Left lung (tissue), 4 donors: ENCODE measurements at regions not wholly inside any gene's neighbourhood (a gene's known extent, or its start where the extent isn't known, plus 50 kb on each side); places are given as distances from the start of the nearest gene placed in this dataset.
A peak's percentile ranks its signal among the peaks of the same experiment; 100 is the strongest.

Experiments used
- ATAC-seq: fragments of 200-7000 bp; cut with Tn5 transposase; one replicate; pipeline ENCODE4 v1.9.1; 2020; ENCODE audit warnings: moderate library complexity
- DNase-seq, 4 donors: peaks; one replicate each; pipeline ENCODE4 v3.0.0-alpha.2; 2013 to 2020
- H3K27ac ChIP-seq, 2 donors: fragments of 200-600 bp; sonication (generic) in 1 of 2; one replicate each; pipeline versions ENCODE4 v1.5.0 to v1.8.0; 2020 to 2021
- H3K27me3 ChIP-seq, 2 donors: fragments of 200-600 bp; sonication (generic) in 1 of 2; one replicate each; pipeline versions ENCODE4 v1.5.0 to v1.8.0; 2020 to 2021
- H3K36me3 ChIP-seq, 2 donors: fragments of 200-600 bp; sonication (generic) in 1 of 2; one replicate each; pipeline versions ENCODE4 v1.5.0 to v1.8.0; 2020 to 2021
- H3K4me1 ChIP-seq, 2 donors: fragments of 200-600 bp; one replicate each; pipeline ENCODE4 v1.8.0; 2021
- H3K4me3 ChIP-seq, 2 donors: fragments of 200-600 bp; sonication (generic) in 1 of 2; one replicate each; pipeline versions ENCODE4 v1.5.0 to v1.8.0; 2020 to 2021; ENCODE audit warnings: mild to moderate bottlenecking in 1 of 2
- H3K9me3 ChIP-seq, 2 donors: fragments of 200-600 bp; sonication (generic) in 1 of 2; one replicate each; pipeline versions ENCODE4 v1.5.0 to v1.8.0; 2020 to 2021
- CTCF ChIP-seq, 2 donors: fragments of 200-600 bp; sonication (generic) in 1 of 2; IDR thresholded peaks; one replicate each; pipeline versions ENCODE4 v1.5.0 to v1.8.0; 2021; ENCODE audit warnings: antibody characterized with exemption in 2 of 2
- intact Hi-C, 2 donors: fragments of 100-400 bp; cut with DNase I; formaldehyde crosslinking; loops; one replicate each; pipeline versions ENCODE4 v1.11.2 to v1.14.2; 2022
- donor health status: DM: no; HTN: yes; CAD: no.
- donor health status: DM: no; HTN: no; CAD: no.

- H3K9me3 ChIP-seq: no peaks in the 10 kb centered on the region
- intact Hi-C loops: no loop called here
- H3K4me1 ChIP-seq: peaks cover 0 to 2% of the 10 kb centered on the region in 2 donors
- H3K27ac ChIP-seq: no peak overlapping the region
- ATAC-seq: no peak
- no peaks in the 10 kb centered on the region for H3K36me3 ChIP-seq
- TF ChIP-seq CTCF (IDR thresholded peaks at IDR 0.05): no peak
- no peak overlapping the region for H3K4me3 ChIP-seq
- DNase-seq: no peak
- H3K27me3 ChIP-seq: no peaks in the 10 kb centered on the region
These were observed 615.6 kb downstream of the DACH1 start for GRCh38 chr13:71251292-71251951.

- no peak for DNase-seq
- TF ChIP-seq CTCF (IDR thresholded peaks at IDR 0.05): no peak
- ATAC-seq: no peak
- H3K9me3 ChIP-seq: no peaks in the 10 kb centered on the region
- intact Hi-C loops: no loop called here
- H3K36me3 ChIP-seq: no peaks in the 10 kb centered on the region
- H3K4me1 ChIP-seq: peaks cover 0 to 2% of the 10 kb centered on the region in 2 donors
- no peak overlapping the region for H3K4me3 ChIP-seq
- no peak overlapping the region for H3K27ac ChIP-seq
- no peaks in the 10 kb centered on the region for H3K27me3 ChIP-seq
These were observed 618.0 kb downstream of the DACH1 start for GRCh38 chr13:71249011-71249410.

GRCh38 chr13:71244161-71244560 lies 622.8 kb downstream of the DACH1 start:
- H3K9me3 ChIP-seq: no peaks in the 10 kb centered on the region
- H3K27ac ChIP-seq: no peak overlapping the region
- intact Hi-C loops: no loop called here
- no peaks in the 10 kb centered on the region for H3K36me3 ChIP-seq
- ATAC-seq (no peak), DNase-seq (no peak)
- no peak overlapping the region for H3K4me3 ChIP-seq
- no peak for TF ChIP-seq CTCF (IDR thresholded peaks at IDR 0.05)
- peaks cover 0 to 8% of the 10 kb centered on the region in 2 donors for H3K4me1 ChIP-seq
- no peaks in the 10 kb centered on the region for H3K27me3 ChIP-seq

- TF ChIP-seq CTCF (IDR thresholded peaks at IDR 0.05): no peak
These were observed 624.8 kb downstream of the DACH1 start for GRCh38 chr13:71242201-71242600.

GRCh38 chr13:71240911-71241310 lies 626.1 kb downstream of the DACH1 start:
- peak in 2 of 4 donors; percentile 23 to 47 for DNase-seq
- Histone ChIP-seq H3K27ac (no peak overlapping the region), H3K4me1 (peaks cover 0 to 8% of the 10 kb centered on the region in 2 donors), H3K4me3 (no peak overlapping the region), H3K36me3 (no peaks in the 10 kb centered on the region), H3K9me3 (no peaks in the 10 kb centered on the region), H3K27me3 (no peaks in the 10 kb centered on the region)
- intact Hi-C loops: no loop called here
- peak in 1 of 2 donors; percentile 34 for TF ChIP-seq CTCF (IDR thresholded peaks at IDR 0.05)
- ATAC-seq: peak; percentile 63

More at GRCh38 chr13:71242201-71242600, 624.8 kb downstream of the DACH1 start:
- Histone ChIP-seq H3K4me1 (peaks cover 0 to 8% of the 10 kb centered on the region in 2 donors), H3K36me3 (no peaks in the 10 kb centered on the region), H3K27me3 (no peaks in the 10 kb centered on the region), H3K9me3 (no peaks in the 10 kb centered on the region), H3K27ac (no peak overlapping the region), H3K4me3 (no peak overlapping the region)
- ATAC-seq: peak; percentile 44
- intact Hi-C loops: no loop called here
- peak in 2 of 4 donors; percentile 65 to 72 for DNase-seq
